Rectal smooth muscle tissue (tissue), 1 donor: ENCODE measurements at regions not wholly inside any gene's neighbourhood (a gene's known extent, or its start where the extent isn't known, plus 50 kb on each side); places are given as distances from the start of the nearest gene placed in this dataset.

Experiments used
- H3K27ac ChIP-seq: one replicate; pipeline ENCODE4 v1.7.0; 2013; ENCODE audit warnings: low read depth, low read length, inconsistent platforms
- H3K27me3 ChIP-seq: one replicate; pipeline ENCODE4 v1.7.0; 2013; ENCODE audit warnings: low read length; ENCODE audit not compliant: control insufficient read depth, insufficient read depth
- H3K36me3 ChIP-seq: one replicate; pipeline ENCODE4 v1.7.0; 2013; ENCODE audit warnings: low read length; ENCODE audit not compliant: control insufficient read depth, insufficient read depth
- H3K4me1 ChIP-seq: one replicate; pipeline ENCODE4 v1.7.0; 2013; ENCODE audit warnings: low read length; ENCODE audit not compliant: control insufficient read depth, insufficient read depth
- H3K4me3 ChIP-seq: one replicate; pipeline ENCODE4 v1.7.0; 2013; ENCODE audit warnings: low read length
- H3K9ac ChIP-seq: one replicate; pipeline ENCODE4 v1.7.0; 2013; ENCODE audit warnings: low read length

GRCh38 chr6:165013701-165014100 is 295.7 kb downstream of the C6orf118 start:
- Histone ChIP-seq H3K27me3 (no peaks in the 10 kb centered on the region), H3K4me1 (no peaks in the 10 kb centered on the region), H3K9ac (no peak overlapping the region), H3K4me3 (no peak overlapping the region), H3K27ac (no peak overlapping the region), H3K36me3 (no peaks in the 10 kb centered on the region)

- H3K27me3 ChIP-seq = no peaks in the 10 kb centered on the region
- H3K36me3 ChIP-seq = no peaks in the 10 kb centered on the region
- no peak overlapping the region for H3K9ac ChIP-seq
- H3K4me3 ChIP-seq = no peak overlapping the region
- H3K27ac ChIP-seq = no peak overlapping the region
- no peaks in the 10 kb centered on the region for H3K4me1 ChIP-seq
Observed at GRCh38 chr6:165012183-165012582, 297.2 kb downstream of the C6orf118 start.

GRCh38 chr6:165010556-165011535 is 298.6 kb downstream of the C6orf118 start:
- Histone ChIP-seq H3K9ac (no peak overlapping the region), H3K27ac (no peak overlapping the region), H3K27me3 (no peaks in the 10 kb centered on the region), H3K36me3 (no peaks in the 10 kb centered on the region), H3K4me3 (no peak overlapping the region), H3K4me1 (no peaks in the 10 kb centered on the region)

DNA sequence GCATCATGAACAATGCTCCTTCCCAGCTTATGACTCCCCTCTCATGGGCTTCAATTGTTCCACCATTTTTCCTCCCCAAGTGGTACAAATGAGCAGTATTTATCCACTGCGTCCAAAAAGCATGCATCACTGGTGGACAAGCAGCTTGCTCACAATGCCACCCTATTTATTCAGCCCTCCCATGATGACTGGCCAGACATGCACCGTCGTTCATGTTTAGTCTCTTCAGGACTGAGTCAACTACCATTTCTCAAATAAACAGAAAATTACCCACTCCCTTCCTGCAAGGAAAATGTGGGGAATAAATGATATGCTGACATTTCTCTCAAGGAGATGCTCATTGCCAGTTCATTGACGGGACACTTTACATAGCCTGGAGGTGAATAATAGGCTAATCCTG is 300.4 kb downstream of the C6orf118 start:
- Histone ChIP-seq H3K4me1 (no peaks in the 10 kb centered on the region), H3K4me3 (no peak overlapping the region), H3K27me3 (no peaks in the 10 kb centered on the region), H3K27ac (no peak overlapping the region), H3K9ac (no peak overlapping the region), H3K36me3 (no peaks in the 10 kb centered on the region)

DNA sequence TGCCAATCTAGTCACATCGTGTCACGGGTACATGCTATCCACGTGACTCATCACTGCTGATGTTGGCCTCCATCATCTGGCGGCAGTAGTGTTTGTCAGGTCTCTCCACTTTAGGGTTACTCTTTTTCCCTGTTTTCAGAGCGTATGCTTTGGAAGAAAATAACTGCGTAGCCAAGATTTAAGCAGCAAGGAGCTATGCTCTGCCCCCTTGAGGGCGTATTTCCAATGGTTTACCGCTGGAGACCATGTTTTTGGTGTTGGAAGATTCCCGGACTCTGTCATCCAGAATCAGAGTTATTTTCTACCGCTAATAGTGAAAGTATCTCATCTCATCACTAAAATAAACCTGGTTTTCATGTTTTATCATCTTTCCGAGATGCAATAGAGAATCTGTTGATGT is 306.5 kb downstream of the C6orf118 start:
- H3K4me1 ChIP-seq = no peaks in the 10 kb centered on the region
- no peak overlapping the region for H3K27ac ChIP-seq
- no peaks in the 10 kb centered on the region for H3K27me3 ChIP-seq
- H3K9ac ChIP-seq = no peak overlapping the region
- H3K4me3 ChIP-seq = no peak overlapping the region
- no peaks in the 10 kb centered on the region for H3K36me3 ChIP-seq

- Histone ChIP-seq H3K27me3 (no peaks in the 10 kb centered on the region), H3K4me1 (no peaks in the 10 kb centered on the region), H3K9ac (no peak overlapping the region), H3K4me3 (no peak overlapping the region), H3K27ac (no peak overlapping the region), H3K36me3 (no peaks in the 10 kb centered on the region)
Observed at GRCh38 chr6:165002358-165002757, 307.0 kb downstream of the C6orf118 start.

DNA sequence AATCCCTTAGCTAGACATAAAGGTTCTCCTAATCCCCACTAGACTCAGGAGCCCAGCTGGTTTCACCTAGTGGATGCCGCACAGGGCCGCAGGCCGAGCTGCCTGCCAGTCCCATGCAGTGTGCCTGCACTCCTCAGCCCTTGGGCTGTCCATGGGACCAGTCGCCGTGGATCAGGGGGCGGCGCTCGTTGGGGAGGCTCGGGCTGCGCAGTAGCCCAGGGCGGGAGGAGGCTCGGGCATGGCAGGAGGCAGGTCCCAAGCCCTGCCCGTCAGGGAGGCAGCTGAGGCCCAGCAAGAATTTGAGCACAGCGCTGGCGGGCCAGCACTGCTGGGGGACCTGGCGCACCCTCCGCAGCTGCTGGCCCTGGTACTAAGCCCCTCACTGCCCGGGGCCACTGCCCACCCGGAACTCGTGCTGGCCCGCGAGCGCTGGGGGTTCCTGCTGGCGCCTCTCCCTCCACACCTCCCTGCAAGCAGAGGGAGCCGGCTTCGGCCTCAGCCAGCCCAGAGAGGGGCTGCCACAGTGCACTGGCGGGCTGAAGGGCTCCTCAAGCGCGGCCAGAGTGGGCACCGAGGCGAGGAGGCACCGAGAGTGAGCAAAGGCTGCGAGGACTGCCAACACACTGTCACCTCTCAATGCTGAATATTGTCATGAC is 307.8 kb downstream of the C6orf118 start:
- no peak overlapping the region for H3K4me3 ChIP-seq
- no peaks in the 10 kb centered on the region for H3K27me3 ChIP-seq
- no peak overlapping the region for H3K9ac ChIP-seq
- H3K4me1 ChIP-seq = no peaks in the 10 kb centered on the region
- H3K36me3 ChIP-seq = no peaks in the 10 kb centered on the region
- H3K27ac ChIP-seq = no peak overlapping the region

DNA sequence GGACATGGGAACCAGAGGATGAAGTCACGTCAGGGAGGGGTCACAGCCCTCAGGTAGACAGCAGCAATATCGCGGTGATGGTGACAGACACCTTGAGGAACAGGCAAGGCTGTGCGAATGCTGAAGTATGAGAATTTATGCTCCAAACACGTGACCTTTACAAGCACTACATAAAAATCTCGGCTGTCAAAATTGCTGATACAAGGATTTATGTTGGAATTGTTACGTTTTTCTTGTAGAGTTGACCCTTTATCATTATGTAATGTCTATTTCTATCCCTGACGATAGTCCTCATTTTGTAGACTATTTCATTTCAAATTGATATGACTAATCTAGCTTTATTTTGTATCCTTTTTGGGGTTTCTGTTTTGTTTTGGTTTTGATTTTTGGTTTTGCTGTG is 311.1 kb downstream of the C6orf118 start:
- H3K36me3 ChIP-seq = no peaks in the 10 kb centered on the region
- H3K9ac ChIP-seq = no peak overlapping the region
- no peak overlapping the region for H3K27ac ChIP-seq
- H3K27me3 ChIP-seq = no peaks in the 10 kb centered on the region
- no peak overlapping the region for H3K4me3 ChIP-seq
- H3K4me1 ChIP-seq = no peaks in the 10 kb centered on the region

GRCh38 chr6:164996838-164997237 is 312.6 kb downstream of the C6orf118 start:
- Histone ChIP-seq H3K27ac (no peak overlapping the region), H3K36me3 (no peaks in the 10 kb centered on the region), H3K4me3 (no peak overlapping the region), H3K27me3 (no peaks in the 10 kb centered on the region), H3K9ac (no peak overlapping the region), H3K4me1 (no peaks in the 10 kb centered on the region)

GRCh38 chr6:164991573-164991972 is 317.8 kb downstream of the C6orf118 start:
- Histone ChIP-seq H3K27me3 (no peaks in the 10 kb centered on the region), H3K4me3 (no peak overlapping the region), H3K36me3 (no peaks in the 10 kb centered on the region), H3K4me1 (no peaks in the 10 kb centered on the region), H3K9ac (no peak overlapping the region), H3K27ac (no peak overlapping the region)

GRCh38 chr6:164990901-164991300 is 318.5 kb downstream of the C6orf118 start:
- H3K4me3 ChIP-seq = no peak overlapping the region
- no peaks in the 10 kb centered on the region for H3K4me1 ChIP-seq
- H3K27ac ChIP-seq = no peak overlapping the region
- H3K36me3 ChIP-seq = no peaks in the 10 kb centered on the region
- no peaks in the 10 kb centered on the region for H3K27me3 ChIP-seq
- H3K9ac ChIP-seq = no peak overlapping the region

DNA sequence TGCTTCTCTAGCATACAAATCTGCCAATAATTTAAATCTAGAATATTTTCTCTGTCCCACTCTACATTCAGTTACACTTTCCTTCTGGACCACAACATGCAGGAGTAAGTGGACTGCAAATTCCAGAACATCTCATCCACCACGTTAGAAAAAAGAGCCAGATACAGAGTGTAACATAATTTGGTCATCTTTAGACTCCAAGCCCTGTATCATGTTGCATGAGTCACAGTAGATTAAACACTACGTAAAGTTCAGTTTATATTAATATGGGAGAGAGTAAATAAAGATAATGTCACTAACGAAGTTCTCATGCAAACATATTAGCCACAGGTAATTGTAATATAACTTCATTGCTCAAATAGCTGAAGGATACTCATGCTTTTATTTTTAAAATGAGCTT is 327.0 kb downstream of the C6orf118 start:
- Histone ChIP-seq H3K36me3 (no peaks in the 10 kb centered on the region), H3K4me3 (no peak overlapping the region), H3K4me1 (no peaks in the 10 kb centered on the region), H3K9ac (no peak overlapping the region), H3K27ac (no peak overlapping the region), H3K27me3 (no peaks in the 10 kb centered on the region)
